ENCODE measurements at regions not wholly inside any gene's neighbourhood (a gene's known extent, or its start where the extent isn't known, plus 50 kb on each side); places are given as distances from the start of the nearest gene placed in this dataset.

DNA sequence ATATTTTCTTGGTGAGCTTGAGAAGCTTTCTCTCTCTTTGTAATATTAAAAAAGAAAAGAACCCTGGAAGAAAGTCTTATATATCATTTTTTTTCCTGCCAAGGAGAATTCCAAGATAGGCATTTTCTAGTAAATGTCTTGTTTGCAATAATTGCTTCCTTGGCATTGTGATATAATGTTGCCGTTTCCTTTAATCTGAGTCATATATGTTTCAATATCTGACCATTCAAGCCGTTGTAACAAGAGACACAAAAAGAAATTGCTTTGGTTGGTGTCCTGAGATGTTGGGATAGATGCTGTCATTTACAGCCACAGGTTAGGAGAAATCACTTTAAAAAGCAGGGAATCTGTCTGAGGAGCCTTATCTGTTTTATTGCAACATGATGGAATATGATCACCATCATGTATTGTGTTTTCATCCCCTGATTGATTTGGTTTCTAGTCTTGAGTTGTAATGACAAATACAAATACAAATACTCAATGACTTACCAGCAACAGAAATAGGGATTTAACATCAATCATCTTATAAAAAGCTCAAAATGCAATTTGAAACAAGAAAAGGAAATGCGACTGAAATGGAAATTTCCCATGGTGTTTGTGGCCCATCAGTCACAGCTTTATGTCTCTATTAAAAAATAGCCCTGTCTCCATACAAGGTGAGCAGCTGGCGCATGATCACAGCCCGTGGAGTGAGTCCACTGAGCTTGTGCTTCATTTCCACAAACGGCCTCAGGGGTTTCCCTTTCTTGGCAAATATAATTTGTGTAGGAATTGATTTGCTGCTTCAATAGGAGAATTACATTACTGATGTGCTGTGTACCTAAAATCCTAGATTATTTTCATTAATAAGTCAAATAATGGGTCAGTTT lies 250.1 kb upstream of the TRPC7 start:
- TF ChIP-seq, protein P1, sequence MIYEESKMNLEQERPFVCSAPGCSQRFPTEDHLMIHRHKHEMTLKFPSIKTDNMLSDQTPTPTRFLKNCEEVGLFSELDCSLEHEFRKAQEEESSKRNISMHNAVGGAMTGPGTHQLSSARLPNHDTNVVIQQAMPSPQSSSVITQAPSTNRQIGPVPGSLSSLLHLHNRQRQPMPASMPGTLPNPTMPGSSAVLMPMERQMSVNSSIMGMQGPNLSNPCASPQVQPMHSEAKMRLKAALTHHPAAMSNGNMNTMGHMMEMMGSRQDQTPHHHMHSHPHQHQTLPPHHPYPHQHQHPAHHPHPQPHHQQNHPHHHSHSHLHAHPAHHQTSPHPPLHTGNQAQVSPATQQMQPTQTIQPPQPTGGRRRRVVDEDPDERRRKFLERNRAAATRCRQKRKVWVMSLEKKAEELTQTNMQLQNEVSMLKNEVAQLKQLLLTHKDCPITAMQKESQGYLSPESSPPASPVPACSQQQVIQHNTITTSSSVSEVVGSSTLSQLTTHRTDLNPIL (CRISPR knock-in tag; IDR thresholded peaks at IDR 0.05; ENCODE audit: low read depth): no peak
- TF ChIP-seq GLIS3 (CRISPR knock-in tag; IDR thresholded peaks at IDR 0.05): no peak
- no peak for TF ChIP-seq CSRNP3 (CRISPR knock-in tag; IDR thresholded peaks at IDR 0.05)
- no peak for TF ChIP-seq ZNF565 (CRISPR knock-in tag; conservative IDR thresholded peaks at IDR 0.05; ENCODE audit: low read depth)
- no peak for TF ChIP-seq TSHZ2 (CRISPR knock-in tag; IDR thresholded peaks at IDR 0.05)
- TF ChIP-seq OSR1 (CRISPR knock-in tag; IDR thresholded peaks at IDR 0.05): no peak
- no peak for TF ChIP-seq ESRRG (CRISPR knock-in tag; IDR thresholded peaks at IDR 0.05)
- TF ChIP-seq ZC3H10 (CRISPR knock-in tag; IDR thresholded peaks at IDR 0.05): no peak
- no peak for TF ChIP-seq ZFP30 (CRISPR knock-in tag; IDR thresholded peaks at IDR 0.05)
- no peak for TF ChIP-seq ZNF70 (CRISPR knock-in tag; IDR thresholded peaks at IDR 0.05)
- TF ChIP-seq TCF4 (CRISPR knock-in tag; IDR thresholded peaks at IDR 0.05; ENCODE audit: borderline replicate concordance): no peak
- no peak for TF ChIP-seq ISL1 (CRISPR knock-in tag; IDR thresholded peaks at IDR 0.05)
- no peak for TF ChIP-seq SNAI2 (CRISPR knock-in tag; IDR thresholded peaks at IDR 0.05)
- TF ChIP-seq ARNTL (CRISPR knock-in tag; IDR thresholded peaks at IDR 0.05; ENCODE audit: borderline replicate concordance, low read depth): no peak
- TF ChIP-seq ZNF8 (CRISPR knock-in tag; IDR thresholded peaks at IDR 0.05): no peak
- TF ChIP-seq BACH2 (CRISPR knock-in tag; IDR thresholded peaks at IDR 0.05; ENCODE audit: borderline replicate concordance): no peak
- no peak for TF ChIP-seq TOX (CRISPR knock-in tag; IDR thresholded peaks at IDR 0.05; ENCODE audit: borderline replicate concordance)
- no peak for TF ChIP-seq ZFP3 (CRISPR knock-in tag; IDR thresholded peaks at IDR 0.05)
- no peak for TF ChIP-seq POU6F1 (CRISPR knock-in tag; IDR thresholded peaks at IDR 0.05; ENCODE audit: borderline replicate concordance, low read depth)
- TF ChIP-seq PATZ1 (CRISPR knock-in tag; IDR thresholded peaks at IDR 0.05; ENCODE audit: borderline replicate concordance): no peak
- ATAC-seq: no peak

GRCh38 chr5:136613230-136613629 lies 247.9 kb upstream of the TRPC7 start:
- ATAC-seq: no peak
- TF ChIP-seq POU6F1 (CRISPR knock-in tag; IDR thresholded peaks at IDR 0.05; ENCODE audit: borderline replicate concordance, low read depth) (no peak), CSRNP3 (CRISPR knock-in tag; IDR thresholded peaks at IDR 0.05) (no peak), TSHZ2 (CRISPR knock-in tag; IDR thresholded peaks at IDR 0.05) (no peak), ISL1 (CRISPR knock-in tag; IDR thresholded peaks at IDR 0.05) (no peak), PPARA (CRISPR knock-in tag; IDR thresholded peaks at IDR 0.05; ENCODE audit: borderline replicate concordance) (no peak), BACH2 (CRISPR knock-in tag; IDR thresholded peaks at IDR 0.05; ENCODE audit: borderline replicate concordance) (no peak), GLIS3 (CRISPR knock-in tag; IDR thresholded peaks at IDR 0.05) (no peak)

Data from SK-N-SH treated with all-trans-retinoic acid at 6 μM for 48 hours (cell line).